Kasumi-1 (cell line): ENCODE measurements at regions not wholly inside any gene's neighbourhood (a gene's known extent, or its start where the extent isn't known, plus 50 kb on each side); places are given as distances from the start of the nearest gene placed in this dataset.
"Not testable (repeated sequence)": the region's sequence is repeated elsewhere in the genome, so short reads cannot be mapped to it uniquely, and the experiment has no call there.

Experiments used
- DNase-seq, 2 experiments: peaks; one replicate each; lab custom pipeline; 2025; lab: John Stamatoyannopoulos, UW

GRCh38 chr22:22346401-22347107 lies 102.0 kb downstream of the VPREB1 start:
- DNase-seq, result no peak

- DNase-seq, result peak; percentile 2 to 23
These were observed 103.7 kb downstream of the VPREB1 start for GRCh38 chr22:22348127-22348814.

- no peak for DNase-seq
These were observed 104.3 kb downstream of the VPREB1 start for GRCh38 chr22:22348815-22349454.

- no peak for DNase-seq
These were observed 104.9 kb downstream of the VPREB1 start for GRCh38 chr22:22349455-22349836.

DNA sequence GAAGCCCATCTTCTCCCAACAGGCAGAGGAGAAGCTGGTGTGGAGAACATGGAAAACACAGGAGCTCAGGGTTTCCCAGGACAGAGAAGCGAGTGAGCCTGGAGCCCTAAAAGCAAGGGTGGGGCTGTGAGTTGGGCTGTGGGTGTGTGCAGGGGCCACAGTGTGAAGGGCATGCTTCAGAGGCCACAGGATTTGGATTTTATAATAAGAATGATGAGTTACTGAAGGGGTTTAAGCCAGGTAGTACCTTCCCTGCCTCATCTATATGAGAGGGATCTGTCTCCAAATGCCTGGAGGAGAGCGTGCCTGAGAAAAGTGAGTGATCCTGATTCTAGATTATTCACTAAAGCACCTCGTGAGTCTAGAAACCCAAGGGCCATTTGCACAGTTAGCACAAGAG lies 106.8 kb downstream of the VPREB1 start:
- DNase-seq, result no peak

GRCh38 chr22:22352371-22352999 lies 107.9 kb downstream of the VPREB1 start:
- no peak for DNase-seq

DNA sequence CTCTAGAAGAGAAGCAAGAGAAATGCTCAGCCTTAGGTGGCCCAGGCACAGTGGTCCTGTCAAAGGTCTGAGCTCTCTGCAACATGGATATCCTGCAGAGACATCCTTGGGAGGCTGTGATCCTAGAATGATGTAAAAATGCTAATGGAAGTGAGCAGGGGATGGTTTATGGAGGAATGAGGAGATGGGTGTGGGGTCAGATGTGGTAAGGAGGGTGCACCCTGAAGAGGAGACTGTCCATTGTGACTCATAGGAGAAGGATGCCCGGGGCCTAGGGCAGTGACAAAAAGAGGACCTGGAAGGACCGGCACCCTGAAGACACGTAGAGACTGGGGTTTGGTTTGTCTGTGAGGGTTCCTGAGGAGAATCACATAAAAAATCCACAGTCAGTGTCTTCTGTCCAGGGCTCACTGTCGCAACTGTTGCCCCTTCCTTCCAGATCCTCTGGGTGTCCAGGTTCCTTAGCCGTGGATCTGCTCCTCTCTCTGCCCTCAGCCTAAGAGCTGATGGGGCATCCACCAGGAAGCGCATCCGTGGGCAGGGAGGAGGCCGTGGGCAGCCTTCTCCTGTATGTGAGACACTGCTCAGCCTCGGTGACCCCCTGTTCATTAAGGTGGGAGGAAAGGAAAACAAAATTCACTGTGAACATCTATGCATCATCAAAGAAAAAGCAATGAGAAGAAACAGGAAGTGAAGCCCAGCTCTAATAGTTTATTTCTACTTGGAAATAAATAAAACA lies 110.7 kb downstream of the VPREB1 start:
- DNase-seq, result no peak

DNA sequence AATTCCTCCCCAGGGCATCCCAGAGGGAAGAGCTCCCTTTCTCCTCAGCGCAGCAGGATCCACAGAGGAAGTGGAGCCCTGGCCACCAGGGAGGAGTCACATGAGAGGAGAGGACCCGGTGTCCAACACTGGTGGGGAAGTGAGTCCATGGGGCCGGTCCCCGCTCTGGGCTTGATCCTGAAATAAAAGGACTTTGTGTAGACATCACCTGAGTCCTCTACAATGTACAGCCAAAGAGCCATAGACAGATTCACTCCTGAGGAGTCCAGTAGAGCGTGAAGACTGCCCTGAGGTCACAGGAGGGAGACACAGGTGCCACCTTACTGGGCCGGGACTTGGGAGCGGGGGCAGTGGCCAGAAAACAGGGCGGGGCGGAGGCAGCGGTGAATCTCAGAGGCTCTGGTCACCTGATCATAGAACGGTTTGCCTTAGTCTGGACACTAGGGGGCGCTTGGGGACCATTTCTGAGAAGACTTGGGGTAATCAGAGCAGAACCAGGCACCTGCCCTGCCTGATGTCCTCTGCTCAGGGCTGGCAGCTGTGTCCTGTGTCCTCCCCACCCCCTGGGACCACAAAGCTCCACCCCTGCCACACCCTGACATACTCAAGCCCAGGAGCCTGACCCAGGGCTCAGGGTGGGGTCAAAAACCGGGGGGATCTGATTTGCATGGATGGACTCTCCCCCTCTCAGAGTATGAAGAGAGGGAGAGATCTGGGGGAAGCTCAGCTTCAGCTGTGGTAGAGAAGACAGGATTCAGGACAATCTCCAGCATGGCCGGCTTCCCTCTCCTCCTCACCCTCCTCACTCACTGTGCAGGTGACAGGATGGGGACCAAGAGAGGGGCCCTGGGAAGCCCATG lies 112.7 kb downstream of the VPREB1 start:
- peak; percentile 54 to 82 for DNase-seq

DNA sequence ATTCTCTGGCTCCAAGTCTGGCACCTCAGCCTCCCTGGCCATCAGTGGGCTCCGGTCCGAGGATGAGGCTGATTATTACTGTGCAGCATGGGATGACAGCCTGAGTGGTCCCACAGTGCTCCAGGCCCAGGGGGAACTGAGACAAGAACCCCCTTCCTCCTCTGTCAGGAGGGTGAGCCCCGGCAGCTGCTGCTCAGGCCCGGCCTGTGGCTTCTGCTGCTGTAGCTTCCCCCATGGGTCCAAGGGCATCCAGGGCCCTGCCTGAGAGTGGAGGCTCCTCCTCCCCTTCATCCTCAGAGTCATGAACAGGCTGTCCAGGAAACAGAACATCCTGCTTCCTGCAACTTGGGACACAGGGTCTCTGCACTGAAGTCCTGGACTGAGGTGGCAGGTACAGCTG lies 113.6 kb downstream of the VPREB1 start:
- DNase-seq, result no peak

GRCh38 chr22:22358686-22359085 lies 114.1 kb downstream of the VPREB1 start:
- DNase-seq, result no peak

DNA sequence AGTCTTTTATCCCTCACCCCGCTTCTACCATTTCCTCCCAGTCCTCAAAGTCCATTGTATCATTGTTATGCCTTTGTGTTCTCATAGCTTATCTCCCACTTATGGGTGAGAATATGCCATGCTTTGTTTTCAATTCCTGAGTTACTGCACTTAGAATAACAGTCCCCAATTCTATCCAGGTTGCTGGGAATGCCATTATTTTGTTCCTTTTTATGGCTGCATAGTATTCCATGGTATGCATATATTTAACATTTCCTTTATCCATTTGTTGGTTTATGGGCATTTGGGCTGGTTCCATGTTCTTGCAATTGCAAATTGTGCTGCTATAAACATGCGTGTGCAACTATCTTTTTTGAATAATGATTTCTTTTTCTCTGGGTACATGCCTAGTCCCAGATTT lies 114.9 kb downstream of the VPREB1 start:
- DNase-seq, result no peak

DNA sequence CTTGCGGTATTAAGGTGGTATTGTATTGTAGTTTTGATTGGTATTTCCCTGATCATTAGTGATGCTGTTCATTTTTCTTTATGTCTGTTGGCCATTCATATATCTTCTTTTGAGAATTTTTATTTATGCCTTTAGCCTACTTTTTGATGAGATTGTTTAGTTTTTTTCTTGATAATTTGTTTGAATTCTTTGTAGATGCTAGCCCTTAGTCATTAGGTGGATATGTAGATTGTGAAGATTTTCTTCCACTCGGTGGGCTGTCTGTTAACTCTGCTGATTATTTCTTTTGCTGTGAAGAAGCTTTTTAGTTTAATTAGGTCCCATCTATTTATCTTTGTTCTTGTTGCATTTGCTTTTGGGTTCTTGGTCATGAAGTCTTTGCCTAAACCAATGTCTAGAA lies 115.4 kb downstream of the VPREB1 start:
- DNase-seq, result no peak

GRCh38 chr22:22362311-22362710 lies 117.7 kb downstream of the VPREB1 start:
- no peak for DNase-seq

DNA sequence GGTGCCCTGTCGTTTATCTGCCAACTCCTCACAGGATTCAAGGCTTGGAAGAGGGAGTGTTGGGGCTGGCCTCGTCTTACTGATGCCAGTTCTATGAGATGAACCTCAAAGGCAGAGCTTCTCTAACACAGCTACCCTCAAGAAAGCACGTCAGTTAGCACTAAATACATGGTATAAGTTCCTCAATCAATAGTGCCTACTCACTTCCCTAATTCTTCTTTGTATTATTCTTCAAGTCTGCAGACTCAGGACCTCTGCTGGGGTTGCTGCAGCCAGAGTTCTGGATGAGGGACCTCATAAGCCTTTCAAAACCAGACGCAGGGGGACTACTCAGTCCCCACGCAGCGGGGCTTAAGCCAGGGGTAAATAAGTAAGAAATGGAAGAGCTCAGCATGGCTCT lies 118.3 kb downstream of the VPREB1 start:
- no peak for DNase-seq

- DNase-seq, result no peak
These were observed 119.6 kb downstream of the VPREB1 start for GRCh38 chr22:22364207-22364606.

- no peak for DNase-seq
These were observed 122.0 kb downstream of the VPREB1 start for GRCh38 chr22:22366537-22366936.

GRCh38 chr22:22368516-22368915 lies 123.9 kb downstream of the VPREB1 start:
- DNase-seq, result no peak

GRCh38 chr22:22369219-22369963 lies 124.8 kb downstream of the VPREB1 start:
- not testable (repeated sequence) for DNase-seq

DNA sequence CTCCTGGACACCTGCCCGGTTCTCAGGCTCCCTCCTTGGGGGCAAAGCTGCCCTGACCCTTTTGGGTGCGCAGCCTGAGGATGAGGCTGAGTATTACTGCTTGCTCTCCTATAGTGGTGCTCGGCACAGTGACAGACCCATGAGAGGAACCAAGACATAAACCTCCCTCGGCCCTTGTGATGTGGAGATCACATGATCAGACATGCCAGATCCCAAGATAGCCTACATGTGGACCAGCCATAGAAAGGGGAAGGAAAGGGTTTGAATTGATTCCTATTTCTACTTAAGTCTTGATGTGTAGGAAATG lies 125.3 kb downstream of the VPREB1 start:
- DNase-seq, result no peak

DNA sequence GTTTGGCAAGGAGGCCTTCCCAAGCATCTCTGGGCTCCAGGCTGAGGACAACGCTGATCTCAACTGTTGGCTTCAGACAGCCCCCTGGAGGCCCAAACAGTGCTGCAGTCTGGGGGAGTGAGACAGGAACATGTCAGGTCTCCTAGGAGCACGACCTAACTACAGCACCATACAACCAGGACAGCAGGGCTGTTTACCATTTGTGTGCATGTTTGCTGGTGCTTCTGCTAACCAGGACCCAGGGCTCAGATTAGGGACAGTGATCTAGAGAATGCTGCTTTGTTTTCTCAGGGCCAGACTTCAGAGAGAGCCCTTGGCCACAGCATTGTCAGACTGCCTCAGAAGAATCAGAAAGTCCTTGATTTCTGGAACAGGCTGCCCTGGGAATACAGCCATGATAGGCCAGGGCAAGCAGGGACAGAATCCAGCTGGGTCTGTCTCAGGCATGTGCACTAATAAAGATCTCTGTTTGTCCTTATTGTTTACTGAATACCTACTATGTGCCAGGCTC lies 126.5 kb downstream of the VPREB1 start:
- peak in 1 of 2 experiments; percentile 6 for DNase-seq
